ENCODE measurements at regions not wholly inside any gene's neighbourhood (a gene's known extent, or its start where the extent isn't known, plus 50 kb on each side); places are given as distances from the start of the nearest gene placed in this dataset.

DNA sequence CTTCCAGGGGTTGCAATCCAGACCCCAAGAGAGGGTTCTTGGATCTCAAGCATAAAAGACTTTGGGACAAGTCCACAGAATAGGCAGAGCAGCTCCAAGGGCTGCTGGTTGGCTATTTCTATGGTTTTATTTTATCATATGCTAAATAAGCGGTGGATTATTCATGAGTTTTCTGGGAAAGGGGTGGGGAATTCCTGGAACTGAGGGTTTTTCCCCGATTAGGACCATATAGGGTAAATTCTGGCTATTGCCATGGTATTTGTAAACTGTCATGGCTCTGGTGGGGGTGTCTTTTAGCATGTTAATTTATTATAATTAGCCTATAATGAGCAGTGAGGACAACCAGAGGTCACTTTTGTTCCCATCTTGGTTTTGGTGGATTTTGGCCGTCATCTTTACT lies 270.9 kb upstream of the PLXNA2 start:
- TF ChIP-seq, protein P1, sequence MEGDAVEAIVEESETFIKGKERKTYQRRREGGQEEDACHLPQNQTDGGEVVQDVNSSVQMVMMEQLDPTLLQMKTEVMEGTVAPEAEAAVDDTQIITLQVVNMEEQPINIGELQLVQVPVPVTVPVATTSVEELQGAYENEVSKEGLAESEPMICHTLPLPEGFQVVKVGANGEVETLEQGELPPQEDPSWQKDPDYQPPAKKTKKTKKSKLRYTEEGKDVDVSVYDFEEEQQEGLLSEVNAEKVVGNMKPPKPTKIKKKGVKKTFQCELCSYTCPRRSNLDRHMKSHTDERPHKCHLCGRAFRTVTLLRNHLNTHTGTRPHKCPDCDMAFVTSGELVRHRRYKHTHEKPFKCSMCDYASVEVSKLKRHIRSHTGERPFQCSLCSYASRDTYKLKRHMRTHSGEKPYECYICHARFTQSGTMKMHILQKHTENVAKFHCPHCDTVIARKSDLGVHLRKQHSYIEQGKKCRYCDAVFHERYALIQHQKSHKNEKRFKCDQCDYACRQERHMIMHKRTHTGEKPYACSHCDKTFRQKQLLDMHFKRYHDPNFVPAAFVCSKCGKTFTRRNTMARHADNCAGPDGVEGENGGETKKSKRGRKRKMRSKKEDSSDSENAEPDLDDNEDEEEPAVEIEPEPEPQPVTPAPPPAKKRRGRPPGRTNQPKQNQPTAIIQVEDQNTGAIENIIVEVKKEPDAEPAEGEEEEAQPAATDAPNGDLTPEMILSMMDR (IDR thresholded peaks at IDR 0.05; ENCODE audit: insufficient read depth, low read length, poor library complexity, severe bottlenecking), result no peak
- TF ChIP-seq EZH2phosphoT487 (conservative IDR thresholded peaks at IDR 0.05; ENCODE audit: low read length), result no peak
- H3K79me2 ChIP-seq (ENCODE audit: insufficient read depth, low read length), result no peaks in the 10 kb centered on the region
- no peaks in the 10 kb centered on the region for H3K9me3 ChIP-seq (ENCODE audit: insufficient read depth, low read length)
- H3K27ac ChIP-seq (ENCODE audit: low read depth, low read length), result no peak overlapping the region
- no peaks in the 10 kb centered on the region for H3F3A ChIP-seq (ENCODE audit: insufficient read depth)
- no peaks in the 10 kb centered on the region for H3K27me3 ChIP-seq (ENCODE audit: low read length)
- H3K36me3 ChIP-seq (ENCODE audit: low read length), result no peaks in the 10 kb centered on the region
- no peak overlapping the region for H3K9ac ChIP-seq (ENCODE audit: low read length)
- no peak overlapping the region for H3K4me2 ChIP-seq (ENCODE audit: low read depth, low read length, poor library complexity, severe bottlenecking)
- no peaks in the 10 kb centered on the region for H4K20me1 ChIP-seq (ENCODE audit: low read depth, low read length)
- no peak overlapping the region for H2AFZ ChIP-seq (ENCODE audit: low read depth, low read length, severe bottlenecking)
- no peak overlapping the region for H3K4me3 ChIP-seq (ENCODE audit: insufficient read depth, low read length, poor library complexity, severe bottlenecking)
- no peaks in the 10 kb centered on the region for H3K9me2 ChIP-seq (replicated peaks; ENCODE audit: insufficient read depth, low read length)

DNA sequence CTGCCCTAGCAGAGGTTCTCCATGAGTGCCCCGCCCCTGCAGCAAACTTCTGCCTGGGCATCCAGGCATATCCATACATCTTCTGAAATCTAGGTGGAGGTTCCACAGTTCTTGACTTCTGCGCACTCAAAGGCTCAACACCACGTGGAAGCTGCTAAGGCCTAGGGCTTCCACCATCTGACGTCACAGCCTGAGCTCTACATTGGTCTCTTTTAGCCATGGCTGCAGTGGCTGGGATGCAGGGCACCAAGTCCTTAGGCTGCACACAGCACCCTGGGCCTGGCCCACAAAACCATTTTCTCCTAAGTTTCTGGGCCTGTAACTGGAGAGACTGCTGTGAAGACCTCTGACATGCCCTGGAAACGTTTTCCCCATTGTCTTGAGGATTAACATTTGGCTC lies 272.6 kb upstream of the PLXNA2 start:
- Histone ChIP-seq H3K9me2 (replicated peaks; ENCODE audit: insufficient read depth, low read length) (no peaks in the 10 kb centered on the region), H3K79me2 (ENCODE audit: insufficient read depth, low read length) (no peaks in the 10 kb centered on the region), H3K4me3 (ENCODE audit: insufficient read depth, low read length, poor library complexity, severe bottlenecking) (no peak overlapping the region), H3K4me2 (ENCODE audit: low read depth, low read length, poor library complexity, severe bottlenecking) (no peak overlapping the region), H3K9ac (ENCODE audit: low read length) (no peak overlapping the region), H3K27me3 (ENCODE audit: low read length) (no peaks in the 10 kb centered on the region), H4K20me1 (ENCODE audit: low read depth, low read length) (no peaks in the 10 kb centered on the region), H3K36me3 (ENCODE audit: low read length) (no peaks in the 10 kb centered on the region), H3K27ac (ENCODE audit: low read depth, low read length) (no peak overlapping the region), H3K9me3 (ENCODE audit: insufficient read depth, low read length) (no peaks in the 10 kb centered on the region), H2AFZ (ENCODE audit: low read depth, low read length, severe bottlenecking) (no peak overlapping the region), H3F3A (ENCODE audit: insufficient read depth) (no peaks in the 10 kb centered on the region)
- TF ChIP-seq EZH2phosphoT487 (conservative IDR thresholded peaks at IDR 0.05; ENCODE audit: low read length), result no peak
- TF ChIP-seq, protein P1 (IDR thresholded peaks at IDR 0.05; ENCODE audit: insufficient read depth, low read length, poor library complexity, severe bottlenecking), result no peak

DNA sequence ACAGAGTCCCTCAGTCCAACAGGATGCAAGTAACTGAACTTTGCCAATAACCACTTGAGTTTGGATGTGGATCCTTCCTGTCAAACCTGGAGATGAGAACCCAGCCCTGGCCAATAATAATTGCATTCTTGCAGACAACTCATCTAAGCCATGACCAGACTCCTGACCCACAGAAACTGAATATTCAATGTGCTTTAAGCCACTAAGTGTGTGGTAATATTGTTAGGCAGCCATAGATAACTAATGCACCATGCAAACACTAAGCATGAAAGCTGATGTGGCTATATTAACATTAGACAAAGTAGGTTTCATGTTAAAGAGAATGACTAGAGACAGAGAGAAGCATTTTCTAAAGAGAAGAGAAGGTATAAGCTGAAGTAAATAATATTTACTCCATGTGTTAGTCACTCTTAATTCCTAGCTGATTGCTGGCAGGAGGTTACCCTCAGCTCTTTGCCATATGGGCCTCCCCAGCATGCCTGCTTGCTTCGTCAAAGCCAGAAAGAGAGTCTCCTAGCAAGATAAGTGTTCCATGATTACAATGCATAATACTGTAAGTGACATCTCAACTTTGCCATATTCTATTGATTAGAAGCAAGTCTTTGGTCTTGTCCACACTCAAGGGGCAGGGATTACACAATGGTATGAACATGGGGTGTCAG lies 276.4 kb upstream of the PLXNA2 start:
- Histone ChIP-seq H3K9me2 (replicated peaks; ENCODE audit: insufficient read depth, low read length) (no peaks in the 10 kb centered on the region), H3K4me2 (ENCODE audit: low read depth, low read length, poor library complexity, severe bottlenecking) (no peak overlapping the region), H3K79me2 (ENCODE audit: insufficient read depth, low read length) (no peaks in the 10 kb centered on the region), H4K20me1 (ENCODE audit: low read depth, low read length) (no peaks in the 10 kb centered on the region), H3F3A (ENCODE audit: insufficient read depth) (no peaks in the 10 kb centered on the region), H3K27me3 (ENCODE audit: low read length) (no peaks in the 10 kb centered on the region), H3K36me3 (ENCODE audit: low read length) (no peaks in the 10 kb centered on the region), H3K27ac (ENCODE audit: low read depth, low read length) (no peak overlapping the region), H3K9ac (ENCODE audit: low read length) (no peak overlapping the region), H3K9me3 (ENCODE audit: insufficient read depth, low read length) (no peaks in the 10 kb centered on the region), H2AFZ (ENCODE audit: low read depth, low read length, severe bottlenecking) (no peak overlapping the region), H3K4me3 (ENCODE audit: insufficient read depth, low read length, poor library complexity, severe bottlenecking) (no peak overlapping the region)
- TF ChIP-seq, protein P1 (IDR thresholded peaks at IDR 0.05; ENCODE audit: insufficient read depth, low read length, poor library complexity, severe bottlenecking), result no peak
- no peak for TF ChIP-seq EZH2phosphoT487 (conservative IDR thresholded peaks at IDR 0.05; ENCODE audit: low read length)

Measured in SU-DHL-6 (cell line).